ENCODE measurements at regions not wholly inside any gene's neighbourhood (a gene's known extent, or its start where the extent isn't known, plus 50 kb on each side); places are given as distances from the start of the nearest gene placed in this dataset.
A peak's percentile ranks its signal among the peaks of the same experiment; 100 is the strongest.
"Not testable (repeated sequence)": the region's sequence is repeated elsewhere in the genome, so short reads cannot be mapped to it uniquely, and the experiment has no call there.

DNA sequence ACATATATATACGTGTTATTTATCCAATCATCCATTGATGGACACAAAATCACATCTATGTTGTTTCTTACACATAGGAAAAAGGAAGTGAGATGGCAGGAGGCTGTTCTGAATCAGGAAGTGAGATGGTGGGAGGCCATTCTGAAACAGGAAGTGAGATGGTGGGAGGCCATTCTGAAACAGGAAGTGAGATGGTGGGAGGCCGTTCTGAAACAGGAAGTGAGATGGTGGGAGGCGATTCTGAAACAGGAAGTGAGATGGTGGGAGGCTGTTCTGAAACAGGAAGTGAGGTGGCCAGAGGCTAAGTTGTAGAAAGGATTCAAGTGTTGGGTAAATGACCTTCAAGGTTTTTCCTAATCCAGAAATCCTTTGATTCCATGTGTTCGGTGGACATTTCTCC is 921.5 kb downstream of the TYW1 start:
- DNase-seq, result peak; percentile 39

GRCh38 chr7:67923286-67923685 is 926.7 kb downstream of the TYW1 start:
- no peak for DNase-seq

GRCh38 chr7:67928141-67928540 is 931.5 kb downstream of the TYW1 start:
- no peak for DNase-seq

DNA sequence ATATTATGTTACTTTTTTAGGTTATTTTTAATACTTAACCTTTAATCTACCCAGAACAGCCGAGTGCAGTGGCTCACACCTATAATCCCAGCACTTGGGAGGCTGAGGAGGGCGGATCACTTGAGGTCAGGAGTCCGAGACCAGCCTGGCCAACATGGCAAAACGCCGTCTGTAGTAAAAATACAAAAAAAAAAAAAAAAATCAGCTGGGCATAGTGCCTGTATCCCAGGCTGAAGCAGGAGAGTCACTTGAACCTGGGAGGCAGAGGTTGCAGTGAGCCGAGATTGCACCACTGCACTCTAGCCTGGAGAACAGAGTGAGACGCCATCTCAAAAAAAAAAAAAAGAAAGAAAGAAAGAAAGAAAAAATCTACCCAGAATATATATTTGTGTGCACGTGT is 939.8 kb downstream of the TYW1 start:
- not testable (repeated sequence) for DNase-seq

DNA sequence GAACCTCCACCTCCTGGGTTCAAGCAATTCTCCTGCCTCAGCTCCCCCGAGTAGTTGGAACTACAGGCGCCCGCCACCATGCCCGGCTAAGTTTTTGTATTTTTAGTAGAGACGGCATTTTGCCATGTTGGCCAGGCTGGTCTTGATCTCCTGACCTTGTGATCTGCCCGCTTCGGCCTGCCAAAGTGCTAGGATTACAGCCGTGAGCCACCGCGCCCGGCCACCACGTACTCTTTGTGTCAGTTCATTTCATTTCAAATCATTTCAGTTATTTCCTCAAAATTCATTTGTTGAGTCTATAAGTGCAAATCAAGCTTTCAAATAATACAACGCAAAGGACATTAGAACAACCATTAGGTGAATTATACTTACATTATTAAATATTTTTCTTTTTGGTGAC is 943.8 kb downstream of the TYW1 start:
- DNase-seq, result no peak

DNA sequence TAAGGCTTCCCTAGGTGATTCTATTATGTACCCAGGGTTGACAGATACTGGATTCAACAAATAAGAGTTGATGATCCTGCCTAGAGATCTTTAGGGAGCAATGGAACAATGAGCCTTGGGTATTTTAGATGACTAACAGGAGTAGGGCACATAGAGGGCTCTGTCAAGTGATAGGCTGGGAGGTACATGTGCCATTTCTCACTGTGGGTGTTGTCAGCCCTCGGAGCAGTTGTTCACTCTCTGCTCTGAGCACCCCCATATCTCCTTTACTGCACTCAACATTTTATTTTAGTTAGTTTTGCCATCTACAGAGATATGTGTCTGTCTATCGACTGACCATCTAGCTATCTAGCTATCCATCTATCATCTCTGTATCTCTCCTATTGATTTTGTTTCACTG is 950.6 kb downstream of the TYW1 start:
- DNase-seq, result no peak

GRCh38 chr7:67947646-67948045 is 951.0 kb downstream of the TYW1 start:
- no peak for DNase-seq

- DNase-seq, result no peak
These were observed 953.9 kb downstream of the TYW1 start for GRCh38 chr7:67950321-67951083.

DNA sequence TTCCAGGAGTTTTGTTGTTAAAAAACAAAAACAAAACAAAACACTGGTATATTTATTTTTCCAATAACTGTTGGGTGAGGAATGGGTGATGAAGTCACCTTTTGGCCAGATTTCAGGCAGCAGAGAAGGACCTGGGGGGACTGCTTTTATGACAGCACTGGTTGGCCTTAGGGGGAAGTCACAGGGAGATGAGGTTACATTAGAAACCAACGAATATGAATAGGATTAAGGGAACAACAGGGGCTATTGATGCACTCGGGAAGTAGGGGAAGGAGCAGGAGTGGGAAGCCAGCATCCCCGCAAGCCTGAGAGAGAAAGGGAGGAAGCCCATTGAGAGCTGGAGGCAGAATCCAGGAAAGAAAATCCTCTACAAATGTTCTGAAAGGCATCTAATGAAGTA is 958.4 kb downstream of the TYW1 start:
- no peak for DNase-seq

DNA sequence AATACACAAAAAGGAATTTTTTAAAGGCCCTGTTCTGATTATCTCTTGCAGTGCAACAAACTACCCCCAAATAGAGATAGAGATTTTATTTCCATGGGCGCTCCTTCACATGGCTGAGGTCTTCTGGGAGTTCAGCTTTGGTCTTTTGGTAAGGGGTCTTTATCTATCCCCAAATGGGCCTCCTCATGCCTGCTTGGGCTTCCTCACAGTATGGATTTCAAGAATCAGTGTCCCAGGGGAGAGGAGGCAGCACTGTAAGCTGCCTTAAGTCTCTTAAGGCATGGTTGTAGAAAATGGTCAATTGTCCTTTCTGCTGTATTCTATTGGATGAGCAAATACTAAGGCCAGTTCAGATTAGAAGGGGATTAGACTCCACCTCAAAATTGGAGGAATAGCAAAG is 966.2 kb downstream of the TYW1 start:
- no peak for DNase-seq

DNA sequence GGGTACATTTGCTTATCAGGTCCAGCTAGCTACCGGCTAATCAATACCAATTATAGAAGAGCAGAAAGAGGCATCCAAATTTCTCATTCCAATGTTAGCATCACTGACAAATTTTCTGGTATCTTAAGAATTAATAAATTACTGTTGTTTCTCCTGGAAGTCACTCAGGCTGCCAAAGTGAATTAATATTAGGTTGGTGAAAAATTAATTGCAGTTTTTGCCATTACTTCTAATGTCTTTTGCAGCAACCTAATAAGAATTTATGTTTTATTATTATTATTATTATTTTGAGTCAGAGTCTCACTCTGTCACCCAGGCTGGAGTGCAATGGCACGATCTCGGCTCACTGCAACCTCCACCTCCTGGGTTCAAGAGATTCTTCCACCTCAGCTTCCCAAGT is 979.9 kb downstream of the TYW1 start:
- no peak for DNase-seq

- DNase-seq, result no peak
These were observed 986.9 kb downstream of the TYW1 start for GRCh38 chr7:67983486-67983885.

DNA sequence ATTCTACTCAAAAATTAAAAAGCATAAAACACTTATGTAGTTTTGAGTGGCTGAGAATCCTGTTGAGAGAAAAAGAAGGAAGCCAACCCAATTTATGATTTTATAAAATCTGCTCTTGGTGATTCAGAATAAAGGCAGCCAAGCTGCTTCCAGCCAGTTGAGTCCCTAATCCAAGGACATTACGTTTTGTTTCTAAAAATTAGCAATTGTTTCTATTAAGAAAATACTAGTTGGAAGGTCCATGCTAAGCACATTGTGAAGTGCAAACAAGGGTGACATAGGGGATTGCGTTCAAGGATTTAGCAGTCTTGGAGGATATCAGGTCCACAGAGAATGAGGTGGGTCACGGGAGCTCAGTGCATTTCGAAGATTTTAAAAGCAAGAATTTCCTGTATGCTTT is 987.7 kb downstream of the TYW1 start:
- no peak for DNase-seq

GRCh38 chr7:67989142-67989541 is 992.5 kb downstream of the TYW1 start:
- no peak for DNase-seq

DNA sequence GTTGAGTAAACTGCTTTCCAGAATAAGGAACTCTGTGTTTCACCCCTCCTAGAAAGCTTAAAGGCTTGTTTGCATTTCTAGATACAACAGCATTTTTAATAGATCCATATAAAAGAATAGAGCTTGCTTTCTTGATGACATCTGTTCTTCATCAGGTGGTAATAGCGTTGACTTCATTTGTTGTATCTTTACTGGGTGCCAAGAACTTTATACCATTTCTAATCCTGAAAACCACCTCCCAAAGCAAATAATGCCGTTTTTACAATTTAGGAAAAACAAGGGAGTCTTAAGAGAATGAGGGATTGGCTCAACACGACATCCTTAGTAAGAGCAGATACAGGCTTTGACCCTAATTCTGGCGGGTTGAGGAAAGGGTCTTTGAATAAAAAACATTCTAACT is 993.4 kb downstream of the TYW1 start:
- no peak for DNase-seq

- no peak for DNase-seq
These were observed 994.1 kb downstream of the TYW1 start for GRCh38 chr7:67990716-67991115.

DNA sequence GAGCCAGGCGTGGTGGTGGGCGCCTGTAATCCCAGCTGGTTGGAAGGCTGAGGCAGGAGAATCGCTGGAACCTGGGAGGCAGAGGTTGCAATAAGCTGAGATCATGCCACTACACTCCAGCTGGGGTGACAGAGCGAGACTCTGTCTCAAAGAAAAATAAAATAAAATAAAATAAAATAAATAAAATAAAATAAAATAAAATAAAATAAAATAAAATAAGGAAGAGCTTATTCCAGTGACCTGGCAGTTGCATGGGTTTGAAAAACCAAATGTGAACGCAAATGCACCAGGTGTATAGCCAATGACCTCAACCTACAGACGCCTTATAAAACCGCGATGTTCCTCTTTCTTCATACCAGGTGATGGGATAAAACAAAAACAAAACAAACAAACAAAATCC is 995.7 kb downstream of the TYW1 start:
- no peak for DNase-seq

DNA sequence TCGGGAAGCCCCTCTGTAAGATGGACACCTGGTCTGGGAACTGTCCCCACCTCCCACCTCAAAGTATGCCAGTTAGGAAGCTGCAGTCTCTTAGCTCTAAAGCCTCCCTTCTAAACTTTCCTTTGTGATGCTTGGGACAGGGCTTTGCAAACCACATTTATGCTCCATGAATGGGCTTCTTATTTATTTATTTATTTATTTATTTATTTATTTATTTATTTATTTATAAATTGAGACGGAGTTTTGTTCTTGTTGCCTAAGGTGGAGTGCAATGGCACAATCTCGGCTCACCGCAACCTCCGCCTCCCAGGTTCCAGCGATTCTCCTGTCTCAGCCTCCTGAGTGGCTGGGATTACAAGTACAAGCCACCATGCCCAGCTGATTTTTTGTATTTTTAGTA is 1009.4 kb downstream of the TYW1 start:
- no peak for DNase-seq

DNA sequence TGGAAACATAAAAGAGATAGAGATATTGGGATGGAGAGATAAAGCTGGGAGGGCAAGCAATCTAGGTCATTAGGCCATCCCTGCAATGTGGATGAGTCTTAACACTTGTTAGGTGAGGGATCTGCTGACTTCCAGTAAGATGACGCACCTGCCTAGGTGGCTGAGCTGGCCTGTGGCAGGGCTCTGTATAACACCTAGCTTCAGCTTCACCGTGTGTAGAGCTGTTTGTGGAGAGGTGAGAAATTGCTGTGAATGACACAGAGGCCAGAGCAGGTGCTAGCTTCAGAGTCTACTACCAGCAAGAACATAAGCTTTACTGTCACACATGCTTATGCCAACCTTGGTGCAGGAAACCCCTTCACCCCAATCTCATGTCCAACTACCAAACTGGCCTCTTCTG is 1010.0 kb downstream of the TYW1 start:
- no peak for DNase-seq

DNA sequence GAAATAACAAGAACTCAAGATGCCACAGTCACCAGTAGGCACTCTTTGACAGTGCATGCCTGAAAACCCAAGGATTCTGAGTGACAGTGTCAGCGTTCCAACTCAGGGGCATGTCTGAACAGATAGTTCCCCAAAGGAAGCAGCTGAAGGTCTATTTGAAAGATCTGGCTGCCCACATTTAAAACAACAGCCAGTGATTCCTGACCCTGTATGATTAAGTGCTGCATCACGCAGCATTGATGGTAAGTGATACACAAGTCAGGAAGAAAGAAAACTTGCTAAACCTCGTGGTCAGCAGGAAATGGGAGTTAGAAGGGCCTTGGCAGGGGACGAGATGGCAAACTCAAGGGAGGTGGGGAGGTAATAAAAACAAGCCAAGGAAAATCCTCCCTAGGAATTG is 1013.1 kb downstream of the TYW1 start:
- no peak for DNase-seq

GRCh38 chr7:68014031-68014736 is 1017.6 kb downstream of the TYW1 start:
- no peak for DNase-seq

DNA sequence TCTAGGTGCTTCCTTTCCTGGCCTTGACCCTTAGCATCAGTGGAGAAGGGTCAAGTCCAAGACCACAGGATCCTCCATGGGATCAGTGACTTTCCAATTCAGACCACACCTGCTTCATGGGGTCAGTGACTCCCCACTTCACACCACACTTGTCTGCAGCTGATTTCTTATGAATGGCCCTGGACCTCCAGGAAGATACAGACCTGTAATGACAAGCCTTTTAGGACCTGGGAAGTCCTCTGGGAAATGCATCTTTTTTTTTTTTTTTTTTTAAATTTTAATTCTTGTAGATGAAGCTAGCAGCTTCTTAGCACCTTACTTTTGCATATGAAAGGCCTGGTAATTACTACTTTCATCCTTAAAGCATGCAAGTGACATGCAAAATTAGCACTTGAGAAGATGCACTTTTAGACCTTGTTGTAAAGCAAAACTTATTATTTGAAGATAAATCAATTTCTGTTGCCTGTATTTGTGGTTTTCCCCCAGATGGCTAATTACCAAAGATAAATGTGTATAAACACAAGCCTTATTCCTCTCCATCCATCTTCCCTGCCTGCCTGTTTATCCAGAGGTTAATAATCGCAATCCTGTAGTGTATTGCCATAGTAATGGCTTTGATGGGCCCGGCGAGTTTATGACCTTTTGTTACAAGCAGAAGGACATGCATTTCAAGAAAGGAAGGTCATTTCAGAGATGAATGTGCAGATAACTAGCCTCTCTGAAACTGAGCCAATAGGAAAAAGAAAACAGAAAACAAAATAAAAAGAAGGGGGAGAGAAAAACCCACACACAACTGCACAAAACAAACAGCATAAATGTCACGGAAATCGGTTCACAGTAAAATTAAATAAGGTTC is 1018.7 kb downstream of the TYW1 start:
- DNase-seq, result no peak

- DNase-seq, result no peak
These were observed 1019.4 kb downstream of the TYW1 start for GRCh38 chr7:68015978-68016532.

- DNase-seq, result no peak
These were observed 1023.5 kb downstream of the TYW1 start for GRCh38 chr7:68020102-68020501.
